Lower leg skin (tissue), 3 donors: ENCODE measurements at regions not wholly inside any gene's neighbourhood (a gene's known extent, or its start where the extent isn't known, plus 50 kb on each side); places are given as distances from the start of the nearest gene placed in this dataset.

Experiments
- CTCF ChIP-seq, 3 donors: fragments of 450-650 bp; IDR thresholded peaks; one replicate each; pipeline ENCODE4 v1.5.1; 2016; ENCODE audit warnings: antibody characterized with exemption in 3 of 3, mild to moderate bottlenecking in 3 of 3, moderate library complexity in 2 of 3
- POLR2A ChIP-seq, 2 donors: fragments of 450-650 bp; IDR thresholded peaks; one replicate each; pipeline ENCODE4 v1.6.1; 2016 to 2017; ENCODE audit warnings: antibody characterized with exemption in 2 of 2, mild to moderate bottlenecking in 1 of 2, moderate library complexity in 1 of 2

- TF ChIP-seq POLR2A (IDR thresholded peaks at IDR 0.05) (no peak), CTCF (IDR thresholded peaks at IDR 0.05) (no peak)
These were observed 55.3 kb upstream of the TARDBP start for GRCh38 chr1:10957133-10957532.
